Fibroblast of villous mesenchyme (primary cell): ENCODE measurements at regions not wholly inside any gene's neighbourhood (a gene's known extent, or its start where the extent isn't known, plus 50 kb on each side); places are given as distances from the start of the nearest gene placed in this dataset.

Experiments used
- DNase-seq: peaks from one replicate; pipeline ENCODE4 v3.0.0-alpha.2; 2010; ENCODE audit warnings: low read depth
- H3K4me3 ChIP-seq: 2 replicates; pipeline ENCODE4 v1.5.1; 2011; ENCODE audit warnings: low read depth, mild to moderate bottlenecking, low read length
- TF ChIP-seq, protein P1 (sequence below): IDR thresholded peaks from 2 replicates; pipeline ENCODE4 v1.5.1; 2012; ENCODE audit warnings: low read depth, mild to moderate bottlenecking, low read length; ENCODE audit not compliant: insufficient read depth

DNA sequence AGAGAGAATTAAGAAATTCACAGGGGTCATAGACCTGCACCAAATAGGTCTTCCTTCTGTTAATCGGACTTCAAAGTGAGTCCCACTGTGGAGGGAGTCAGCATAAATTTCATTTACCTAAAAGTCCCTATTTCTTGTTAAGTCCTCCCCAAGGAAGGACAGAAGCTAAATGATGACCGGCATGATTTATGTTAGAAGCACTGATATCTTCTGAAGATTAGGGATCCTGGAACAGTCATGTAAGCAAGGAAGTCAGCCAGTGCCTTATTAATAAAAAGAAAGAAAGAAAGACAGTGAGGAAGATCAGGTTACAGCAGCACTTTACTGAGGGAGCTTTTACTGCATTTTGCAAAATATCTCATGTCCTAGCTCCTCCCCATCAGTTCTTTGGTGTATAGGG lies 287.5 kb downstream of the FOXG1 start:
- DNase-seq = peak; percentile 24
- TF ChIP-seq, protein P1, sequence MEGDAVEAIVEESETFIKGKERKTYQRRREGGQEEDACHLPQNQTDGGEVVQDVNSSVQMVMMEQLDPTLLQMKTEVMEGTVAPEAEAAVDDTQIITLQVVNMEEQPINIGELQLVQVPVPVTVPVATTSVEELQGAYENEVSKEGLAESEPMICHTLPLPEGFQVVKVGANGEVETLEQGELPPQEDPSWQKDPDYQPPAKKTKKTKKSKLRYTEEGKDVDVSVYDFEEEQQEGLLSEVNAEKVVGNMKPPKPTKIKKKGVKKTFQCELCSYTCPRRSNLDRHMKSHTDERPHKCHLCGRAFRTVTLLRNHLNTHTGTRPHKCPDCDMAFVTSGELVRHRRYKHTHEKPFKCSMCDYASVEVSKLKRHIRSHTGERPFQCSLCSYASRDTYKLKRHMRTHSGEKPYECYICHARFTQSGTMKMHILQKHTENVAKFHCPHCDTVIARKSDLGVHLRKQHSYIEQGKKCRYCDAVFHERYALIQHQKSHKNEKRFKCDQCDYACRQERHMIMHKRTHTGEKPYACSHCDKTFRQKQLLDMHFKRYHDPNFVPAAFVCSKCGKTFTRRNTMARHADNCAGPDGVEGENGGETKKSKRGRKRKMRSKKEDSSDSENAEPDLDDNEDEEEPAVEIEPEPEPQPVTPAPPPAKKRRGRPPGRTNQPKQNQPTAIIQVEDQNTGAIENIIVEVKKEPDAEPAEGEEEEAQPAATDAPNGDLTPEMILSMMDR = no peak
- H3K4me3 ChIP-seq = no peak overlapping the region

DNA sequence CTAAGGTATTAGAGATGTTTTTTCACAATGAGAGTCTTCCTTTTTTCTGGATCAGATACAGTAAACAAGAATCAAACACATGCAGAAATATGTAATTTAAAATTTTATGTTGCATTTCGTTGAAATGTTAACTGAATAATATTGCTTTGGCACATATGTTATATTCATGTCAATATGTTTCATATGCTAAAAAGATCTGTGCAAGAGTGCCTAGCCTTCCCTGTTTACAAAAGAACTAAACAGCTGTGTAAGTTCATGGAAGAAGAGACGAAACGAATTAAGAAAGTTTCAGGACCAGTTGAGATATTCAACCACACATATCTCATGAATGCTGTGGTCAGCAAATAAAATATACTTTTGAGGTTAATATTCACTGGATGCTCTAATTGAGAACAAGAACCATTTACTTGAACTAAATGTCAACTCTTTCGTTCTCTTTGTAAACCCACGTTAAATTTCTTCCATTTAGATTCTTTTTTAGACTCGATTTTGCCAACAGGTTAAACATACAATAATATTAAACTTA lies 289.5 kb downstream of the FOXG1 start:
- TF ChIP-seq, protein P1 = no peak
- no peak for DNase-seq
- H3K4me3 ChIP-seq = no peak overlapping the region

DNA sequence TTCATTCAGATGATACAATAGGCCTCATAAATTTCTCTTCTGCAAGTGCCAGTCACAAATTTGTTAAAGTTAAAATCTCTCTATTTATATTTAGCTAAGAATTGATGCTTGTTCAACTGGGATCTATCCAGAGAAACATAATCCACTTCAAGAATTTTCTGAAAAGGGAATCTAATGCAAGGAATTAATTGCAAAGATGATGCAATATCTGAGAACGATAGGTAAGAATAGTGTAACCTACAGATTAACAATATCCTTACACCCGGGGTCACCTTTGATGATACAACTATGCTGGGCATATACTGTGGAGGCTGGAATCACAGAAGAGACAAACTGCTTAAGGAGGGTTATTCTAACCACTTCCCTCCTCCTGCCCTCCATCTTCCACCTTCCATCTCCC lies 295.1 kb downstream of the FOXG1 start:
- DNase-seq = no peak
- TF ChIP-seq, protein P1 = no peak
- no peak overlapping the region for H3K4me3 ChIP-seq

DNA sequence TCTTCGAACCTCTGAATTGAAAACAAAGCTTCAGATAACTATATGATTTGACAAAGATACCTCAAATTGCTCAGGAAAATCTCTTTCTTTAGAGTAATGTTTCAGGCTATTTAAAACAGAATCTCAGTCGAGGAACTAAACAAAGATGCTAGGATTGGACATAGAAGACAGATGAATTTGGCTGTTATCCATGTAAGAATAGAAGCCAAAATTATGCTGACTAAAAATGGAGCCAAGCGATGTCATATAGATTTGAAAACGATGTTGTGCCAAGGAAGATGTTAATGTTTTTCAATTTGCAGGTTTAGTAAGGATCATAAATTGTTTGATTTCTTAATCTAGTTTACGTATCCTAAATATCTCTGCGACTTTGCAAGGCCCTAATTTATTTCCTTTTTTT lies 295.9 kb downstream of the FOXG1 start:
- TF ChIP-seq, protein P1 = no peak
- DNase-seq = no peak
- H3K4me3 ChIP-seq = no peak overlapping the region

DNA sequence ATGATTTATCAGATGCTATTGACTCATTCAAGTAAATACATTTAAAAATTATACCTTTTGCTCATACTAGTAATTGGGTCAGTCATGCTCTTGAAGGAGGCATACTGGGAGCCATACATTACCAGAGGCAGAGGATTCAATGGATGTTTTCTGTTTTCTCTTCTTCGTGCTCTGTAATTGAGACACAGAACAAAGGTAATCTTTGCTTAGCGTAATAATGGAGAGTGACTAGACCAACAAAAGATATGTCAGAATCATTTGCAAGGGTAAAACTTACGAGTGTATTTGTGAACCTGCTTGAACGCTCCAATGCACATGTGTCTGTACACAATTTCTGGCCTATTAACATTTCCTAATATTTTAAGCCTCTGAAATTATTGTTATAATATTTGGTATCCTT lies 296.4 kb downstream of the FOXG1 start:
- TF ChIP-seq, protein P1 = no peak
- no peak overlapping the region for H3K4me3 ChIP-seq
- DNase-seq = no peak

DNA sequence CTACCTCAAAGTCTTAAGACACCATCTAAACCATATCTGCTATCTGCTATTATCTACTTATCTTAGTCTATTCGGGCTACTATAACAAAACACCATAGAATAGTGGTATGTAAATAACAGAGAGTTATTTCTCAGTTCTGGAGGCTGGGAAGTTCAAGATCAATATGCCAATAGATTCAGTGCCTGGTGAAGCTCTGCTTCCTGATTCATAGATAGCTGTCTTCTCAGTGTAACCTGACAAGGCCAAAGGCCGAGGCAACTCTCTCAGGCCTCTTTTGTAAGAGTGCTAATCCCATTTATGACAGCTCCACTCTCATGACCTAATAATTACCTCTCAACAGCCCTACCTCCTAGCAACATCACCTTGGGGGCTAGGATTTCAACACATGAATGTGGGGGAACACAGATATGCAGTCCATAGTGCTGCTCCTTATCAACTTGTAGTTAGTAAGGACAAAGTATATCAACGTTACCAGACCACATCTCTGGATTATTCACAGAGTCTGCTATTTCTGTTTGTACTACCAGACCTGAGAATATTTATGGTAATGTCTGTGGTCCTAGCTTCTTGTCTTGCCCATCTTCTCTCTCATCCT lies 297.8 kb downstream of the FOXG1 start:
- no peak overlapping the region for H3K4me3 ChIP-seq
- TF ChIP-seq, protein P1 = no peak
- no peak for DNase-seq

DNA sequence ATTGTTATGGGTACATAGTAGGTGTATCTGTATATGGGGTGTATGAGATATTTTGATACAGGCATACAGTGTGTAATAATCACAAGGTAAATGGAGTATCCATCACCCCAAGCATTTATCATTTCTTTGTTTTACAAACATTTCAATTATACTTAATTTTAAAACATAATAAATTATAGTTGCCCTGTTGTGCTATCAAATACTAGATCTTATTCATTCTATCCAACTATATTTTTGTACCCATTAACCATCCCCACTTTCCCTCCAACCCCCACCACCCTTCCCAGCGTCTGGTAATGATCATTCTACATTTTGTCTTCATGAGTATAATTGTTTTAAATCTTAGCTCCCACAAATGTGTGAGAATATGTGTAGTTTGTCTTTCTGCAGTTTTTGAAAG lies 302.6 kb downstream of the FOXG1 start:
- no peak for DNase-seq
- TF ChIP-seq, protein P1 = no peak
- H3K4me3 ChIP-seq = no peak overlapping the region
